Mesothelial cell of epicardium (in vitro differentiated cells): ENCODE measurements at regions not wholly inside any gene's neighbourhood (a gene's known extent, or its start where the extent isn't known, plus 50 kb on each side); places are given as distances from the start of the nearest gene placed in this dataset.
"Not testable (repeated sequence)": the region's sequence is repeated elsewhere in the genome, so short reads cannot be mapped to it uniquely, and the experiment has no call there.

Experiments
- DNase-seq, 2 experiments: peaks; one replicate each; pipeline ENCODE4 v3.0.0; 2021; ENCODE audit warnings: low spot score in 2 of 2; ENCODE audit not compliant: unreplicated experiment in 2 of 2
- H3K27ac Mint-ChIP-seq: 2 replicates; pipeline ENCODE4 v1.8.0; 2021; ENCODE audit warnings: mixed read lengths
- H3K27me3 Mint-ChIP-seq: 2 replicates; pipeline ENCODE4 v1.8.0; 2021; ENCODE audit warnings: low read depth, mixed read lengths
- H3K36me3 Mint-ChIP-seq: 2 replicates; pipeline ENCODE4 v1.8.0; 2021; ENCODE audit warnings: mixed read lengths
- H3K4me1 Mint-ChIP-seq: 2 replicates; pipeline ENCODE4 v1.8.0; 2021; ENCODE audit warnings: mixed read lengths
- H3K4me3 Mint-ChIP-seq: 2 replicates; pipeline ENCODE4 v1.8.0; 2021; ENCODE audit warnings: mild to moderate bottlenecking, moderate library complexity, mixed read lengths
- H3K9me3 Mint-ChIP-seq: 2 replicates; pipeline ENCODE4 v1.8.0; 2021; ENCODE audit warnings: mixed read lengths
- TF ChIP-seq, protein P1 (sequence below): fragments of 200-600 bp; sonication (generic); IDR thresholded peaks from one replicate; pipeline ENCODE4 v1.5.0; 2021; ENCODE audit warnings: antibody characterized with exemption; ENCODE audit not compliant: unreplicated experiment

- TF ChIP-seq, protein P1, sequence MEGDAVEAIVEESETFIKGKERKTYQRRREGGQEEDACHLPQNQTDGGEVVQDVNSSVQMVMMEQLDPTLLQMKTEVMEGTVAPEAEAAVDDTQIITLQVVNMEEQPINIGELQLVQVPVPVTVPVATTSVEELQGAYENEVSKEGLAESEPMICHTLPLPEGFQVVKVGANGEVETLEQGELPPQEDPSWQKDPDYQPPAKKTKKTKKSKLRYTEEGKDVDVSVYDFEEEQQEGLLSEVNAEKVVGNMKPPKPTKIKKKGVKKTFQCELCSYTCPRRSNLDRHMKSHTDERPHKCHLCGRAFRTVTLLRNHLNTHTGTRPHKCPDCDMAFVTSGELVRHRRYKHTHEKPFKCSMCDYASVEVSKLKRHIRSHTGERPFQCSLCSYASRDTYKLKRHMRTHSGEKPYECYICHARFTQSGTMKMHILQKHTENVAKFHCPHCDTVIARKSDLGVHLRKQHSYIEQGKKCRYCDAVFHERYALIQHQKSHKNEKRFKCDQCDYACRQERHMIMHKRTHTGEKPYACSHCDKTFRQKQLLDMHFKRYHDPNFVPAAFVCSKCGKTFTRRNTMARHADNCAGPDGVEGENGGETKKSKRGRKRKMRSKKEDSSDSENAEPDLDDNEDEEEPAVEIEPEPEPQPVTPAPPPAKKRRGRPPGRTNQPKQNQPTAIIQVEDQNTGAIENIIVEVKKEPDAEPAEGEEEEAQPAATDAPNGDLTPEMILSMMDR, result no peak
- Mint-ChIP-seq H3K9me3 (peaks cover 16% of the 10 kb centered on the region), H3K4me3 (no peak overlapping the region), H3K27me3 (no peaks in the 10 kb centered on the region), H3K4me1 (no peaks in the 10 kb centered on the region), H3K36me3 (no peaks in the 10 kb centered on the region), H3K27ac (no peak overlapping the region)
- no peak for DNase-seq
These were observed 150.6 kb downstream of the TENT5A start for GRCh38 chr6:81601918-81602317.

DNA sequence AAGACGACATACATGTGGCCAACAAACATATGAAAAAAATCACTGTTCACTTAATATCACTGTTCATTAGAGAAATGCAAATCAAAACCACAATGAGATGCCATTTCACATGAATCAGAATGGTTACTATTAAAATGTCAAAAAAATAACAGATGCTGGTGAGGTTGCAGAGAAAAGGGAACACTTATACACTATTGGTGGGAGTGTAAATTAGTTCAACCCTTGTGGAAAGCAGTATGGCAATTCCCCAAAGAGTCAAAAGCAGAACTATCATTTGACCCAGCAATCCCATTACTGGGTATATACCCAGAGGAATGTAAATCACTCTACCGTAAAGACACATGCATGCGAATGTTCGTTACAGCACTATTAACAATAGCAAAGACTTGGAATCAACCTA, 152.0 kb downstream of the TENT5A start:
- not testable (repeated sequence) for H3K27ac Mint-ChIP-seq, H3K36me3 Mint-ChIP-seq, H3K4me1 Mint-ChIP-seq, DNase-seq, H3K27me3 Mint-ChIP-seq, H3K4me3 Mint-ChIP-seq
- peaks cover 16% of the 10 kb centered on the region for H3K9me3 Mint-ChIP-seq

GRCh38 chr6:81594501-81594900, 158.0 kb downstream of the TENT5A start:
- TF ChIP-seq, protein P1, result no peak
- no peak for DNase-seq
- Mint-ChIP-seq H3K36me3 (no peaks in the 10 kb centered on the region), H3K4me3 (no peak overlapping the region), H3K4me1 (no peaks in the 10 kb centered on the region), H3K9me3 (peaks cover 6% of the 10 kb centered on the region), H3K27me3 (no peaks in the 10 kb centered on the region), H3K27ac (no peak overlapping the region)

GRCh38 chr6:81590314-81590691, 162.2 kb downstream of the TENT5A start:
- H3K27me3 Mint-ChIP-seq, result no peaks in the 10 kb centered on the region
- TF ChIP-seq, protein P1, result no peak
- no peak overlapping the region for H3K4me3 Mint-ChIP-seq
- peaks cover 6% of the 10 kb centered on the region for H3K9me3 Mint-ChIP-seq
- no peaks in the 10 kb centered on the region for H3K36me3 Mint-ChIP-seq
- H3K4me1 Mint-ChIP-seq, result no peaks in the 10 kb centered on the region
- H3K27ac Mint-ChIP-seq, result no peak overlapping the region
- DNase-seq, result no peak

DNA sequence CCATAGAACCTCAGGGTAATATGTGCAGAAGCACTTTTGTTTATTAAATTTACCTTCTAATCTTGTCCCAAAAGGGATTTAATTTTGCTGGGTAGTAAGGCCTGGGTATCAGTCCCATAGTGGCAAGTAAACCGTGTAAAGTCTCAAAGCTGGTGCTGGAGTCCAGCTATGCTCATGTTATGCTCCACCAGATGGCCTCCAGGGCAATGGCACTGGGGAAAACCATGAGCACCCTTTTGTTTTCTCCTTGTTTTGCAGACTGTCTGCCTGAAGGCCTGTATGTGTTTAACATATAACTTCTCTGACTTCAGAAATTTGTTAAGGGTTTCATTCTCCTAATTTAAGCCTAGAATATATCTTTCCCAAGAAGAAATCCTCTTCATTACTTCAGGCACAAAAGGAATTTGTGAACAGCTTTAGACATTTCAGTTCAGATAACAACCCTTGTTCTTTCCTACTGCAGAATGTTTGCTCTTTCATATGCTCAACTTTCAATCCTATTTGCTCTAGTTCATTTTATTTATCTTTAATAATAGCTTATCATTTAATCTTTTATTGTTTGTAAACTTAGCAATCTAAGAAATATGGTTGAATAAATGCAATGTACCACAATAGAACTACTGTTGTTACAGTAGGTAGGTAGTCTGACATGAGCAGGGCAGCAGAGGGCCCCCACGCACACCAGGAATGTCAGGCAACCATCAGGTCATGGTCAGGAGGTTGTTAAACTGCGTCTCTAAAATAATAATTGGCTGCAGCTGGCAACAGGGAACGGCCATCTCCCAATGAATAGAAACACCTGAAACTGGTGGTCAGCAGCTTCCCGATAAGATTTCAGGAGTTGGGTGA, 162.8 kb downstream of the TENT5A start:
- Mint-ChIP-seq H3K9me3 (peaks cover 6% of the 10 kb centered on the region), H3K4me3 (no peak overlapping the region), H3K27me3 (no peaks in the 10 kb centered on the region), H3K36me3 (no peaks in the 10 kb centered on the region), H3K4me1 (no peaks in the 10 kb centered on the region), H3K27ac (no peak overlapping the region)
- no peak for DNase-seq
- TF ChIP-seq, protein P1, result no peak

- H3K27ac Mint-ChIP-seq, DNase-seq, H3K4me3 Mint-ChIP-seq, H3K4me1 Mint-ChIP-seq, H3K9me3 Mint-ChIP-seq, H3K27me3 Mint-ChIP-seq, H3K36me3 Mint-ChIP-seq: not testable (repeated sequence)
These were observed 166.8 kb downstream of the TENT5A start for GRCh38 chr6:81585686-81586085.

- H3K27ac Mint-ChIP-seq, DNase-seq, H3K4me3 Mint-ChIP-seq, H3K4me1 Mint-ChIP-seq, H3K9me3 Mint-ChIP-seq, H3K27me3 Mint-ChIP-seq, H3K36me3 Mint-ChIP-seq: not testable (repeated sequence)
These were observed 168.3 kb downstream of the TENT5A start for GRCh38 chr6:81584156-81584555.
